GM21526 (cell line): ENCODE measurements at regions not wholly inside any gene's neighbourhood (a gene's known extent, or its start where the extent isn't known, plus 50 kb on each side); places are given as distances from the start of the nearest gene placed in this dataset.

ENCODE experiments used
- ATAC-seq: cut with Tn5 transposase; IDR thresholded peaks from one replicate; pipeline ENCODE4 v1.9.1; 2021; ENCODE audit warnings: moderate library complexity; ENCODE audit not compliant: unreplicated experiment, low FRiP score

GRCh38 chr19:28983430-28983829 lies 229.5 kb downstream of the UQCRFS1 start:
- no peak for ATAC-seq

DNA sequence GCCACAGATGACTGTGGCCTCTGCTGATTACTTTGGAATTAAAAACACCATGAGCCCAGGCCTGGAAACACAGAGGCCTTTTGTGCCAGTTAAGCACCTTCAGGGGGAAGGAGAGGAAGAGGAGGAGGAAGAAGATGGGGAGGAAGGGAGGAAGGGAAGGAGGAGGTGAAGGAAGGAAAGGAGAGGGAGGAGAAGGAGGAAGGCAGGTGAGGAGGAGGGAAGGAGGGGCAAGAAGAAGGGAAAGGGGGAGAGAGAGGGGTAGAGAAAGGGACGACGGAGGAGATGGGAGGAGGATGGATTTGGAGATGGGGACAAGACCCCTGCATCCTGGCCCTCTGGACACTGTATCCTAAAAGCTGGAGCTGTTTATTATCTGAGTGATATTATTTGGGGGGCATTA lies 231.0 kb downstream of the UQCRFS1 start:
- ATAC-seq, result no peak

DNA sequence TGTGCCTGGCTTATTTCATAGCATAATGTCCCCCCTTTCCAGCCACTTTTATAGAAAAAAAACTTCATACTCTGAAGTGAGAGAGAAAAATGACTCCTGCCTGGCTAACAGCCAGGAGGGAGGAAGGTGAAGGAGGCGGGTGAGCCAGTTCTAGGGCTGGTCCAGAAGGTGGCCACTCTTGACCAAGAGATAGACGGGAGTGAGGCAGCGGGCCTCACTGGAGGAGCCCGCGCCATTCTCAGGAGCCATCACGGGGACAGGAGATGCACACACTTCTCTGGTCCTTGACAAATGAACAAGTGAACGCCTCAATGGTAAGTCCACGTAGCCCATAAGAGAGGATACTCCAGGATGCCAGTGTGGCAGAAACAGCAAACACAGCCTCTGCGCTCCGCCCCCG lies 231.4 kb downstream of the UQCRFS1 start:
- no peak for ATAC-seq

- no peak for ATAC-seq
Measured at GRCh38 chr19:28980236-28980868, 232.6 kb downstream of the UQCRFS1 start.

- no peak for ATAC-seq
Measured at GRCh38 chr19:28977826-28978225, 235.1 kb downstream of the UQCRFS1 start.

- ATAC-seq, result no peak
Measured at GRCh38 chr19:28972058-28972852, 240.7 kb downstream of the UQCRFS1 start.

GRCh38 chr19:28971513-28971912 lies 241.4 kb downstream of the UQCRFS1 start:
- no peak for ATAC-seq

DNA sequence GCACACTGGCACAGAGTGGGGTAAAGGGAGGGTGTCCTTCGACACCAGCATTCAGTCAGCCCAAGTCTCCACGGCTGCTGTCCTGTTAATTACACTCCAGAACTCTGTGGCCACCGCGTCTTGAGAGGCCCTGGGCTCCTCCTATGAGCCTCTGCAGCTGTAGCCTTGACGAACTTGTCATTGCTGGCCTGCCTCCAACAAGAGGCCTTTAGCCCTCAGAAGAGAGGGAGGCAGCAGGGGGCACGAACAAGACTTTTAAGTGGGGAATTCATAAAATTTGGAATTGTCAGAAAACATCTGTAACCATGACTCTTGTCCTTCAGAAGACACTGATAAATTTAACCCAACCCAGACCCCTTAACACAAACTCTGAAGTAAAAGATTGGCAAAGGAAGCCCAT lies 241.9 kb downstream of the UQCRFS1 start:
- ATAC-seq, result no peak

- ATAC-seq, result no peak
Measured at GRCh38 chr19:28968721-28969120, 244.2 kb downstream of the UQCRFS1 start.

DNA sequence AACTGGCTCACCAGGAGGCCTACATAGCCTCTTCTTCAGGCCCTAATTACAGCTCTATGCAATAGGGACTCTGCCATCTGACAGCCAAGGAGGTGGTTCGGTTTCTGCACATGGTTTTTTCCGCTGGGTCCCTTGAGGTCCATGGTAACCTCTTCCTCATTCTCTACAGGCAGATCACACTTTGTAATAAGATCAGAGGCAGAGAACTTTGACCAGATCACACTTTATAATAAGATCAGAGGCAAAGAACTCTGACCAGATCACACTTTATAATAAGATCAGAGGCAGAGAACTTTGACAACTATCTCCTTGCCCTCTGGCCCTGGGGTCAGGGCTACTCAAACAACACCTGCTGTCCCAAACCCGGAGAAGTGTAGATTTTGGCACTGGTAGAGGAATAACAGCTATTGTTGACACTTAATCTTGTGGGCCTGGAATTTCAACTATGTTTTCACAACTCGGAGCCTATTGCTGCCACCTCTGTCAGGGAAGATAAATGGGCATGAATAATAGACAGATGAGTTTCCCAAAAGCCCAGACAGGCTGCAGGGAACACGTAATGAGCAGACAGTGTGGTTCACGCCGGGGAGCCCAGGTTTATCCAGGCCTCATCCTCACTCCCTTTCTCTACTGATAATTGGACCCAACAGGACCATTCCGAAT lies 246.1 kb downstream of the UQCRFS1 start:
- no peak for ATAC-seq

- no peak for ATAC-seq
Measured at GRCh38 chr19:28964500-28964899, 248.5 kb downstream of the UQCRFS1 start.

DNA sequence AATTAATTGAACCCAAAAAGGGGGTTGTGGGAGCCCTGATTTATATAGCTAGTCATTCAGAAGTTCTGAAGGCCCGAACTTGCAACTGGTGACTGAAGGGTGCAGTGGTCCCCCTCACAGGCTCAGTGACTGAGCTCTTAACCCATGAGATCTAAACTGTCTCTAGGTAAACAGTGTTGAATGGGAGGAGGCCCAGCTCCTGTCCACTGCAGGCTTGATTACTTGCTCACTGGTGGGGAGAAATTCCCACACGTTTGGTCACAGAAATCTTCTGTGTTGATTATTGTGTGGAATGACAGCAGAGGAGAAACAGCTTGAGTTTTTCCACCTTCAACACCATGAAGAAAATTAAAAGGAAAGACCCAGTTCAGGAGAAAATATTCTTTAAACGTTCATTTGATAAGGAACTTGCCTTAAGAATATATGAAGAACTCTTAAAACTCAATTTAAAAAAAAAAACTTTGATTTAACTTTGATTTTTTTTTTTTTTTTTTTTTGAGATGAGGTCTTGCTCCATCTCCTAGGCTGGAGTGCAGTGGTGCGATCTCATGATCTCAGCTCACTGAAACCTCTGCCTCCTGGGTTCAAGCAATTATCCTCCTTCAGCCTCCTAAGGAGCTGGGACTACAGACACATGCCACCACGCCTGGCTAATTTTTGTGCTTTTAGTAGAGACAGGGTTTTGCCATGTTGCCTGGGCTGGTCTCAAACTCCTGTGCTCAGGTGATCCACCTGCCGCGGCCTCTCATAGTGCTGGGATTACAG lies 249.3 kb downstream of the UQCRFS1 start:
- ATAC-seq, result no peak

DNA sequence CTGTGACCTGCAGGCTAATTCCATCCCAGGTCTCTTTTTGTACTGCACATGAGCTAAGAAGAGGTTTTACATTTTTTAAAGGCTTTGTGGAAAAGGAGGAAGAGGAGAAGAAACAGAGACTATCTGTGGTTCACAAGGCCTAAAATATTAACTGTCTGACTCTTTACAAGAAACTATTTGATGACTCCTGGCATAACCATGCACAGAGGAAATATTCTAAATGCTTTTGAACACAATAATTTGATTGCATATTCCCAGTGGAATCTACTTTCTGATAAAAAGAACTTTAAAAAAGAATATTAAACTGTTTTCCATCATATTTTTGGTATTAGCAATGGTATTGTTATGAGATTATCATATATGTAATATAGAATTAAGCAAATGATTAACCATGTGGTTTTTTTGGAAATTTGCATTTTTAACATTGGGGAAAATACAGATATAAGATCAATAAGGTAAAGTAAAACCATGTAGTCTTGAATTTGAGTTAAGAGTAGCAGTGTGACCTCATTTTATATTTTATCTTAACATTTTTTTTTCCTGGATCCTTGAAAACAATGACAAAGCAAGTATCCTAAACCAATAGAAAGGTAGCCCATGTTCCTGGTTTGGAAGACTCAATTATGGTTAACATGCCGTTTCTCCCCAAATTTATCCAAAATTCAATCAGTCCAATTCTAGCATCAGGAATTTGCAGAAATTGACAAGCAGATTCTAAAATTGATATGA lies 251.0 kb downstream of the UQCRFS1 start:
- ATAC-seq, result no peak

GRCh38 chr19:28960986-28961705 lies 251.8 kb downstream of the UQCRFS1 start:
- ATAC-seq, result no peak

DNA sequence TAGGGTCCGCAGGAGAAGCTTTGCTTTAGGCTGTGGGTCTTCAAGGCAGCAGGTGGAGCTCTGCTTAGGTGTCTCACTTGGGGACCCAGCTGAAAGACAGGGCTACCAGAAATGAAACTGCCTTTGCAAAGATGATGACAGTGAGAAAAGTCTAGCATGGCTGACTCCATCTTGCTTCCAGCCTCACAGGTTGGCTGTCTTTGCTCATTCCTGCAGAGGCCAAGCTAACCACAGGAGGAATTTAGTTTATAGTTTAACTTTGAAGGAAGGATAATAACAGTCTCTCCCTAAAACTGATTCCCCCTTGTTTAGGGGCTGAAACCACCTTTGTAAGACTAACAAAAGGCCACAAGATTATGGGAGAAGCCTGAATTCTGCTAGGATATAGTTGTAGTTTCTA lies 252.4 kb downstream of the UQCRFS1 start:
- ATAC-seq, result no peak

DNA sequence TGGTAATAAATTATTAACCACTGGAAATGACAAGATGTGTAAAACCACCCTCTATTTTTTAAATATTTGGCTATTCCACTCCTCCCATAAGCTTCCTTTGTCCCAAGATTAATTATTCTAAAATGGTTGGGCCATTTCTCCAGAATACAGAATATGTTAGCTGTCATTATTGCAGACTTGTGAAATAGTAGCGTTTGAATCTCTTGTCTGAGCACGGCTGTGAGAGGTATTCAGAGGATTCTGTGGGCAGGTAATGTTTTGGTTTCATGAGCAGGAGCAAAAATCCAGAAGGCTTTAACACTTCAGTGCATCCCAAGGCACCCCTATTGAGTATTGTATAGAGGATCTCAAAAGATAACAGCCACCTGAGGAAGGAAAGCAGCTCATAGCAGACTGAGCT lies 256.0 kb downstream of the UQCRFS1 start:
- no peak for ATAC-seq

DNA sequence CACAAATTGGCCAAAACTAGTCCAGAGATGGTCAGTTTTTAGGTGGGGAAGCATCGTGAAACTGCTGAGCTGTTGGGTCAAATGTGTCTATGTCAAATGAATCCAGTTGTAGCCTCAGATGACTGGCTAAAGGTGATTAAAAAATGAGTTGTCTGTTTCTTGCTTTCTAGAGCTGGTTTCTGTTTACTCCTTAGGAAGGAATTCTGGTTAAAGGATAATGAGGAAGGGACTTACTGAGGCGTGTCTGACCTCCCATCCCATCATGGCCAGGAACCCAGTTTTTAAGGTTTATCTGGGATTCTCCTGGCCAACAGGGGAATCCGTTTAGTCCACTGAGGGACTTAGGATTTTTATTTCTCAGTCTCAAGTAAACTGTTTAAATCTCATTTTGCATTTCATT lies 256.5 kb downstream of the UQCRFS1 start:
- no peak for ATAC-seq

DNA sequence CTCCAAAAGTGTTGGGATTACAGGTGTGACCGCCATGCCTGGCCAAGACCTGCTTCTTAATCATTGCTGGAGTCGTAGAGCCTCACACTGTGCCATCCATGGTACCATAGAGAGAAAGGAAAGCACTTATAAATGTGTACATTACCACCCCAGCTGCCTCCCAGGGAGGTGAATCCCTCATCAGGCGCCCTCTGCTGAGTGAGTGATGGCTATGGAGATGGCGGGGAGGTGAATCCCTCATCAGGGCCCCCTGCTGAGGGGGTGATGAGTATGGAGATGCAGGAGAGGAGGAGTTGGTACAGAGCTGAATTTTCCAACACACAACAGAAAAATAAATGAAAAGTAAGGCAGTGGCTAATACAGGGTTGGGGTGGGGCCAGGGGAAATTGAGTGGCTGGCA lies 263.4 kb downstream of the UQCRFS1 start:
- ATAC-seq, result no peak

DNA sequence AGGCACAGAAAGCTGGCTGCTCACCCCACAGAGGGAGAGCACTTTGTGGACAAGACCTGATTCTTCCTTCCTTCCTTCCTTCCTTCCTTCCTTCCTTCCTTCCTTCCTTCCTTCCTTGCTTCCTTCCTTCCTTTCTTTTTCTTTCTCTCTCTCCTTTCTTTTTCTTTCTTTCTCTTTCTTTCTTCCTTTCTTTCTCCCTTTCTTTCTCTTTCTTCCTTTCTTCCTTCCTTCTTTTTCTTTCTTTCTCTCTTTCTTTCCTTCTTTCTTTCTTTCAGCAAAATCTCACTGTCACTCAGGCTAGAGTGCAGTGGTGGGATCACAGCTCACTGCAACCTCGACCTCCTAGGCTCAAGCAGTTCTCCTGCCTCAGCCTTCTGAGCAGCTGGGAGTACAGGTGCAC lies 263.9 kb downstream of the UQCRFS1 start:
- no peak for ATAC-seq

GRCh38 chr19:28948566-28948965 lies 264.4 kb downstream of the UQCRFS1 start:
- no peak for ATAC-seq
